Activated naive CD8-positive, alpha-beta T cell treated with anti-CD3 and anti-CD28 coated beads, Interleukin-2, amount 10 ng/mL, durations not matched to agents 7 days and 5 days (primary cell): ENCODE measurements at regions not wholly inside any gene's neighbourhood (a gene's known extent, or its start where the extent isn't known, plus 50 kb on each side); places are given as distances from the start of the nearest gene placed in this dataset.
"Not testable (repeated sequence)": the region's sequence is repeated elsewhere in the genome, so short reads cannot be mapped to it uniquely, and the experiment has no call there.

Experiments
- ATAC-seq: fragments of 150-1000 bp; cut with Tn5 transposase; one replicate; pipeline ENCODE4 v1.10.0; 2021; ENCODE audit warnings: low read depth, moderate library complexity
- POLR2A ChIA-PET: fragments of 350-600 bp; sonication (Branson Sonifier 250); formaldehyde crosslinking; loops from one replicate; lab custom pipeline; 2021; ENCODE audit warnings: antibody characterized with exemption; lab: Charles Lee
- DNase-seq: peaks from one replicate; pipeline ENCODE4 v3.0.0; 2021
- H3K27ac Mint-ChIP-seq: one replicate; pipeline ENCODE4 v1.8.0; 2022; ENCODE audit warnings: mild to moderate bottlenecking, mixed read lengths
- H3K27me3 Mint-ChIP-seq: one replicate; pipeline ENCODE4 v1.8.0; 2022; ENCODE audit warnings: mild to moderate bottlenecking, moderate library complexity, mixed read lengths
- H3K36me3 Mint-ChIP-seq: one replicate; pipeline ENCODE4 v1.8.0; 2021; ENCODE audit warnings: mild to moderate bottlenecking, mixed read lengths
- H3K4me1 Mint-ChIP-seq: one replicate; pipeline ENCODE4 v1.8.0; 2021; ENCODE audit warnings: mixed read lengths
- H3K4me3 Mint-ChIP-seq: one replicate; pipeline ENCODE4 v1.8.0; 2022; ENCODE audit warnings: mild to moderate bottlenecking, moderate library complexity, mixed read lengths
- H3K9me3 Mint-ChIP-seq: one replicate; pipeline ENCODE4 v1.8.0; 2021; ENCODE audit warnings: mixed read lengths

DNA sequence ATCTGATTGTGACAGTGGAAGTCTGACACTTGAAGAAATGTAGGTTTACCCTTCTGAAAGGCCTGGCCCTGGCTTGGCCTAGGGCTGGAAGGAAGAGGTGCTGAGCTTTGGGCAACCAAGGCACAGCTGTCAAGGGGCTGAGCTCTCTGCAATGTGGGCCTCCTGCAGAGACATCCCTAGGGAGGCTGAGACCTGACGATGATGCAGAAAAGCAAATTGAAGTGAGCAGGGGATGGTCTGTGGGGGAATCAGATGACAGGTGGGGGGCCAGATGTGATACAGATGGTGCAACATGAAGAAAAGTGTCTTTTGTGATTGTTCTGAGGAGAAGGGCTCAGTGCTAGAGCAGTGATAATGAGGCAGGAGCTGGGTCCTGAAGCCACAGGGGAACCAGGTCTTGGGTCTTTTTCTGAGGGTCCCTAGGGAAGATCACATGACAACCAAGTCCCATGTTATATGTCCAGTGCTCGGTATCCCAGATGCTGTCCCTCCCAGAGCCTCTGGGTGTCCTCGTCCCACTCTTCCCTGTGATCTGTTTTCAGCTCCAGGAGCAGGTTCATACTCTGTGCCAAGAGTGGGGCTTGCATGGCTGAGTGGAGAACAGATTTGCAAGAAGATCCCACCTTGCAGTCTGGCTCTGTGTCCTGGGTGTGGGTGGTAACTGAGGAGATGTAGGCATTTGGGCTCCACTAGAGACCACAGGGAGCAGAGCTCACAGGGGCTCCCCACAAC is 79.9 kb upstream of the VPREB1 start:
- POLR2A ChIA-PET: no interaction called here
- Mint-ChIP-seq H3K4me1 (peaks cover 11% of the 10 kb centered on the region), H3K27me3 (peaks cover 8% of the 10 kb centered on the region), H3K4me3 (no peak overlapping the region), H3K27ac (no peak overlapping the region), H3K36me3 (no peaks in the 10 kb centered on the region), H3K9me3 (no peaks in the 10 kb centered on the region)
- ATAC-seq (no peak), DNase-seq (no peak)

- DNase-seq: no peak
- no peaks in the 10 kb centered on the region for H3K36me3 Mint-ChIP-seq
These were observed 82.4 kb upstream of the VPREB1 start for GRCh38 chr22:22161924-22162851.

GRCh38 chr22:22160768-22161167 is 83.8 kb upstream of the VPREB1 start:
- not testable (repeated sequence) for ATAC-seq, DNase-seq

More at GRCh38 chr22:22161924-22162851, 82.4 kb upstream of the VPREB1 start:
- POLR2A ChIA-PET: no interaction called here
- Mint-ChIP-seq H3K27me3 (peaks cover 15% of the 10 kb centered on the region), H3K4me3 (no peak overlapping the region), H3K27ac (no peak overlapping the region), H3K9me3 (no peaks in the 10 kb centered on the region), H3K4me1 (peaks cover 2% of the 10 kb centered on the region)
- ATAC-seq: no peak

DNA sequence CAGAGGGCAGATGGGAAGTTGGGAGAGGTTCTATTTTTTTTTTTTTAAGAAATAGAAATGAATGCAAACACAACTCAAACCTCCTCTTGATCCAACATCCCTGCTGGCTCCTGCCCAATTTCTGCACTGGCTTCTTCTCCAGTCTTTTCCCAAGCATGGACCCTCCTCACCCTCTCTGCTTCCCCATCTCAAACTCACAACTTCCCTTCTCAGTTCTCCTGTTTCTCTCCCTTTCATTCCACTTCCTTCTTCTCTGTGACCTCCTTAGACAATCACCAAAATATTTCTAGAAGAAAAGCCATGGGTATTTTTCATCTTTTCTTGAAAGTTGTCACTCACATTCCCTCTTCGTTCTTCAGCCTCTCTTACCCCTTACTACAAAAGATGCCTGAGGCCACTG is 85.2 kb upstream of the VPREB1 start:
- H3K36me3 Mint-ChIP-seq: no peaks in the 10 kb centered on the region
- H3K27me3 Mint-ChIP-seq: peaks cover 13% of the 10 kb centered on the region
- peaks cover 7% of the 10 kb centered on the region for H3K4me1 Mint-ChIP-seq
- ATAC-seq: no peak
- DNase-seq: no peak
- no peak overlapping the region for H3K27ac Mint-ChIP-seq
- H3K4me3 Mint-ChIP-seq: no peak overlapping the region
- POLR2A ChIA-PET: no interaction called here
- no peaks in the 10 kb centered on the region for H3K9me3 Mint-ChIP-seq

More at GRCh38 chr22:22160768-22161167, 83.8 kb upstream of the VPREB1 start:
- H3K4me3 Mint-ChIP-seq, H3K4me1 Mint-ChIP-seq, H3K9me3 Mint-ChIP-seq, POLR2A ChIA-PET, H3K27ac Mint-ChIP-seq, H3K36me3 Mint-ChIP-seq: not testable (repeated sequence)
- peaks cover 13% of the 10 kb centered on the region for H3K27me3 Mint-ChIP-seq

- Mint-ChIP-seq H3K9me3 (no peaks in the 10 kb centered on the region), H3K4me3 (no peak overlapping the region), H3K36me3 (no peaks in the 10 kb centered on the region), H3K4me1 (peaks cover 7% of the 10 kb centered on the region), H3K27ac (no peak overlapping the region), H3K27me3 (peaks cover 13% of the 10 kb centered on the region)
- POLR2A ChIA-PET: no interaction called here
- ATAC-seq: no peak
- no peak for DNase-seq
These were observed 85.6 kb upstream of the VPREB1 start for GRCh38 chr22:22158965-22159364.

- Mint-ChIP-seq H3K4me1 (peaks cover 7% of the 10 kb centered on the region), H3K4me3 (no peak overlapping the region), H3K27ac (no peak overlapping the region), H3K36me3 (no peaks in the 10 kb centered on the region), H3K27me3 (peaks cover 13% of the 10 kb centered on the region), H3K9me3 (no peaks in the 10 kb centered on the region)
- no peak for DNase-seq
- POLR2A ChIA-PET: no interaction called here
- ATAC-seq: no peak
These were observed 86.3 kb upstream of the VPREB1 start for GRCh38 chr22:22158207-22158816.

GRCh38 chr22:22157348-22157725 is 87.2 kb upstream of the VPREB1 start:
- Mint-ChIP-seq H3K27ac (no peak overlapping the region), H3K4me3 (no peak overlapping the region)

DNA sequence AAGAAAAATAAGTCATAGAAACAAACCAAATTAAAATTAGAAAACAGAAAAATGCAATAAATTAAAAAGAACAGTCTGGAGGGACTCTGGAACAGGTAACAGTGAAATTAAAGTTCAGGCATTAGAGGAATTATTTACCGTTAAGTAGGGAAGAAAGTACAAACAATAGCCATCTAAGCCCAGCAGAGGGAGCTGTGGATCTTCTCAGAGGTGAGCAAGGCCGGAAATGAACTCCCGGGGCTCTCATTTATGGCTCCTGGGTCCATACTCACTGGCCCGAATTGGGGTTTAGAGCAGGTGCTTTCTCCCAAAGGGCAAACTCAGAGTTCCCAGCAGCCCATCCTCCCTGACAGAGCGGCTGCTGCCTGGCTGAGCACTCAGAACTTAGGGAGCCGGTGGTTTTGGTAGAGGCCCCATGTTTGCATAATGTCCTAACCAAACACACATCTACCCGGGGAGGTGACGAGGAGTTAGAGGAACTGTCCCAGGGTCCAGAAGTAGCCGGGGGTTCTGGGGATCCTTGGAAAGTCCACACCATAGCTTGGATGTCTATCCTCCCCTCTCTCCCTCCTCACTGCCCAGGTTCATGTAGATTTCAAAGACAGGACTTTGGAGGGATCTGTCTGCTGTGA is 87.8 kb upstream of the VPREB1 start:
- POLR2A ChIA-PET: no interaction called here
- ATAC-seq (peak; percentile 83), DNase-seq (peak; percentile 52)
- no peaks in the 10 kb centered on the region for H3K9me3 Mint-ChIP-seq
- no peak overlapping the region for H3K4me3 Mint-ChIP-seq
- peaks cover 7% of the 10 kb centered on the region for H3K4me1 Mint-ChIP-seq
- peaks cover 18% of the 10 kb centered on the region for H3K27me3 Mint-ChIP-seq
- H3K27ac Mint-ChIP-seq: peak overlapping the region; percentile 15
- H3K36me3 Mint-ChIP-seq: no peaks in the 10 kb centered on the region

More at GRCh38 chr22:22157348-22157725, 87.2 kb upstream of the VPREB1 start:
- peaks cover 13% of the 10 kb centered on the region for H3K27me3 Mint-ChIP-seq
- H3K36me3 Mint-ChIP-seq: no peaks in the 10 kb centered on the region
- DNase-seq (no peak), ATAC-seq (no peak)
- H3K4me1 Mint-ChIP-seq: peaks cover 7% of the 10 kb centered on the region
- no peaks in the 10 kb centered on the region for H3K9me3 Mint-ChIP-seq
- POLR2A ChIA-PET: no interaction called here

GRCh38 chr22:22156348-22156715 is 88.3 kb upstream of the VPREB1 start:
- POLR2A ChIA-PET: no interaction called here
- Mint-ChIP-seq H3K36me3 (no peaks in the 10 kb centered on the region), H3K9me3 (no peaks in the 10 kb centered on the region), H3K27ac (no peak overlapping the region), H3K27me3 (peaks cover 23% of the 10 kb centered on the region), H3K4me3 (no peak overlapping the region), H3K4me1 (peaks cover 7% of the 10 kb centered on the region)
- DNase-seq: no peak
- ATAC-seq: no peak

GRCh38 chr22:22155607-22156006 is 89.0 kb upstream of the VPREB1 start:
- ATAC-seq (no peak), DNase-seq (no peak)
- H3K27ac Mint-ChIP-seq: no peak overlapping the region
- peaks cover 7% of the 10 kb centered on the region for H3K4me1 Mint-ChIP-seq
- POLR2A ChIA-PET: no interaction called here
- H3K4me3 Mint-ChIP-seq: no peak overlapping the region
- H3K36me3 Mint-ChIP-seq: no peaks in the 10 kb centered on the region
- H3K27me3 Mint-ChIP-seq: peaks cover 29% of the 10 kb centered on the region
- no peaks in the 10 kb centered on the region for H3K9me3 Mint-ChIP-seq

GRCh38 chr22:22155146-22155545 is 89.4 kb upstream of the VPREB1 start:
- ATAC-seq: no peak
- Mint-ChIP-seq H3K4me1 (peaks cover 7% of the 10 kb centered on the region), H3K27me3 (peaks cover 33% of the 10 kb centered on the region)

DNA sequence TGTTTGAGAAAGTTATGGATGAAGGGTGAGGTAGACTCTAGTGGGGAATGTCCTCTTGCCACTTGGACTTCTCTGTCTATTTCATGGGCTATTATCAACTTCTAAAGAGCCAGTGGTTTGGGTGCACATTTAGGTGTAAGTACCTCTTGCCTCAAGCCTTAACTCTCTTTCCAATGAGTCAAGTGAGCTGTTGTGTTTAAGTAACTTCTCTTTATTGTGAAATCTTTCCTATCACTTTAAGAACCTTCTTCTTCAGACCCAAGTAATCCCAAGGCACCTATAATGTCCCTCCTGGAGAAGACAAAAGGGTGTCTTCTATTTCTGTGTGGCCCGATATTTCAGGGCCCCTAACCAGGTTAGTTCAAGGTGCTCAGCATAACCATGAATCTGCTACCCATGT is 90.5 kb upstream of the VPREB1 start:
- Mint-ChIP-seq H3K4me1 (peaks cover 7% of the 10 kb centered on the region), H3K27me3 (peaks cover 34% of the 10 kb centered on the region)
- ATAC-seq: no peak

More at GRCh38 chr22:22155146-22155545, 89.4 kb upstream of the VPREB1 start:
- no peak overlapping the region for H3K27ac Mint-ChIP-seq
- no peaks in the 10 kb centered on the region for H3K36me3 Mint-ChIP-seq
- H3K9me3 Mint-ChIP-seq: no peaks in the 10 kb centered on the region
- H3K4me3 Mint-ChIP-seq: no peak overlapping the region
- POLR2A ChIA-PET: no interaction called here
- DNase-seq: no peak

GRCh38 chr22:22151308-22151707 is 93.3 kb upstream of the VPREB1 start:
- ATAC-seq: no peak
- no peaks in the 10 kb centered on the region for H3K36me3 Mint-ChIP-seq
- POLR2A ChIA-PET: no interaction called here
- H3K4me3 Mint-ChIP-seq: no peak overlapping the region
- H3K27ac Mint-ChIP-seq: no peak overlapping the region
- DNase-seq: no peak
- H3K4me1 Mint-ChIP-seq: no peaks in the 10 kb centered on the region
- H3K9me3 Mint-ChIP-seq: no peaks in the 10 kb centered on the region
- peaks cover 52% of the 10 kb centered on the region for H3K27me3 Mint-ChIP-seq

More for the DNA sequence above, 90.5 kb upstream of the VPREB1 start:
- POLR2A ChIA-PET: no interaction called here
- H3K9me3 Mint-ChIP-seq: no peaks in the 10 kb centered on the region
- no peak overlapping the region for H3K4me3 Mint-ChIP-seq
- no peak overlapping the region for H3K27ac Mint-ChIP-seq
- H3K36me3 Mint-ChIP-seq: no peaks in the 10 kb centered on the region
- DNase-seq: no peak
